ENCODE measurements at regions not wholly inside any gene's neighbourhood (a gene's known extent, or its start where the extent isn't known, plus 50 kb on each side); places are given as distances from the start of the nearest gene placed in this dataset.
"Not testable (repeated sequence)": the region's sequence is repeated elsewhere in the genome, so short reads cannot be mapped to it uniquely, and the experiment has no call there.

- no peaks in the 10 kb centered on the region for H3K27me3 ChIP-seq (ENCODE audit: control insufficient read depth in 3 of 3, insufficient read depth in 3 of 3, low read length in 3 of 3)
- no peak overlapping the region for H3K4me3 ChIP-seq (ENCODE audit: low read length in 3 of 3)
- H3K4me1 ChIP-seq (ENCODE audit: control insufficient read depth in 3 of 3, insufficient read depth in 3 of 3, low read length in 3 of 3) = no peaks in the 10 kb centered on the region
- no peaks in the 10 kb centered on the region for H3K36me3 ChIP-seq (ENCODE audit: control insufficient read depth in 3 of 3, insufficient read depth in 3 of 3, low read length in 3 of 3)
- H3K9me3 ChIP-seq (ENCODE audit: control insufficient read depth in 3 of 3, low read length in 3 of 3) = peaks cover 0 to 3% (median 0%) of the 10 kb centered on the region in 3 donors
- no peak overlapping the region for H3K27ac ChIP-seq (ENCODE audit: low read depth, low read length)
- no peak overlapping the region for H3K9ac ChIP-seq (ENCODE audit: low read depth in 1 of 3, low read length in 3 of 3)
Observed at GRCh38 chr4:137735561-137736104, 203.3 kb upstream of the PCDH18 start.

DNA sequence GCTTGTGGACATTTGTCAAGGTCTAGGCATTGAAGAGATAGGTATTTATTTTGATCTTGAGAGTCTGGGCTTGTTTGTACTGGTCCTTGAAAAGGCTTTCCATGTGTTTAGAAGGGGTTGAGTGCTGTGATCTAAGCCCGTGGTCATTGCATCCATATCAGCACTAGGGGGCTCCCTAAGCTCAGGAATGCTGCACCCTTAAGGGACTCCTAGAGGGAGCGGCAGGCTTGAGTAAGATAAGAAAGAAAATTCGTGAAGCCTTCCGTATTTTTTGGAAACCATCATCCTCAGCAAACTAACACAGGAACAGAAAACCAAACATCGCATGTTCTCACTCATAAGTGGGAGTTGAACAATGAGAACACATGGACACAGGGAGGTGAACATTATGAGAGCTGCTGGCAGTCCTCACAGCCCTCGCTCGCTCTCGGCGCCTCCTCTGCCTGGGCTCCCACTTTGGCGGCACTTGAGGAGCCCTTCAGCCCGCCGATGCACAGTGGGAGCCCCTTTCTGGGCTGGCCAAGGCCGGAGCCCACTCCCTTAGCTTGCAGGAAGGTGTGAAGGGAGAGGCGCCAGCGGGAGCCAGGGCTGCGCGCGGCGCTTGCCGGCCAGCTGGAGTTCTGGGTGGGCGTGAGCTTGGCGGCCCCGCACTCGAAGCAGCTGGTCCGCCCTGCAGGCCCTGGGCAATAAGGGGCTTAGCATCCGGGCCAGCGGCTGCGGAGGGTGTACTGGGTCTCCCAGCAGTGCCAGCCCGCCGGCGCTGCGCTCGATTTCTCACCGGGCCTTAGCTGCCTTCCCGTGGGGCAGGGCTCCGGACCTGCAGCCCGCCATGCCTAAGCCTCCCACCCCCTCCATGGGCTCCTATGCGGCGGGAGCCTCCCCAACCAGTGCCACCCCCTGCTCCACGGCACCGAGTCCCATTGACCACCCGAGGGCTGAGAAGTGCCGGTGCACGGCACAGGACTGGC, 201.2 kb upstream of the PCDH18 start:
- H3K4me1 ChIP-seq (ENCODE audit: control insufficient read depth in 3 of 3, insufficient read depth in 3 of 3, low read length in 3 of 3); H3K9me3 ChIP-seq (ENCODE audit: control insufficient read depth in 3 of 3, low read length in 3 of 3); H3K9ac ChIP-seq (ENCODE audit: low read depth in 1 of 3, low read length in 3 of 3); H3K27ac ChIP-seq (ENCODE audit: low read depth, low read length); H3K36me3 ChIP-seq (ENCODE audit: control insufficient read depth in 3 of 3, insufficient read depth in 3 of 3, low read length in 3 of 3); H3K4me3 ChIP-seq (ENCODE audit: low read length in 3 of 3); H3K27me3 ChIP-seq (ENCODE audit: control insufficient read depth in 3 of 3, insufficient read depth in 3 of 3, low read length in 3 of 3): not testable (repeated sequence)

DNA sequence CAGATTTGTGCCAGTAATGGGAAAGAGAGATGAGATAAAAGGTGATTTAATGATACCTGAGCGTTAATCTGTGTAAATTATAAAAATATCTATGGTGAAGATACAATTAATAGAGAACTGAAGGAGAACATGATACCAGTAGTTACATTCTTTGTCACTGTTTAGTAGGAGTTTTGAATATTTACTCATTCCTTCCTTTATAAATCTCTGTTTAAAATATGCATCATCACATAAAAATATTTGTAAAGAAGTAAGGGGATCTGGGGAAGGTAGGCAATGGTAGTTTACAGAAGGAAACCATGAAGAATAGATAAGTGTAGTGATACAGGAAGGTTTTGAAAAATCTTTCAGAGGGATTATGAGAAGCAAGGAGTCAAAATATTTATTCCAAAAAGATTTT, 190.6 kb upstream of the PCDH18 start:
- no peak overlapping the region for H3K4me3 ChIP-seq (ENCODE audit: low read length in 3 of 3)
- no peak overlapping the region for H3K9ac ChIP-seq (ENCODE audit: low read depth in 1 of 3, low read length in 3 of 3)
- H3K36me3 ChIP-seq (ENCODE audit: control insufficient read depth in 3 of 3, insufficient read depth in 3 of 3, low read length in 3 of 3) = no peaks in the 10 kb centered on the region
- no peak overlapping the region for H3K27ac ChIP-seq (ENCODE audit: low read depth, low read length)
- no peaks in the 10 kb centered on the region for H3K27me3 ChIP-seq (ENCODE audit: control insufficient read depth in 3 of 3, insufficient read depth in 3 of 3, low read length in 3 of 3)
- H3K4me1 ChIP-seq (ENCODE audit: control insufficient read depth in 3 of 3, insufficient read depth in 3 of 3, low read length in 3 of 3) = no peaks in the 10 kb centered on the region
- no peaks in the 10 kb centered on the region for H3K9me3 ChIP-seq (ENCODE audit: control insufficient read depth in 3 of 3, low read length in 3 of 3)

DNA sequence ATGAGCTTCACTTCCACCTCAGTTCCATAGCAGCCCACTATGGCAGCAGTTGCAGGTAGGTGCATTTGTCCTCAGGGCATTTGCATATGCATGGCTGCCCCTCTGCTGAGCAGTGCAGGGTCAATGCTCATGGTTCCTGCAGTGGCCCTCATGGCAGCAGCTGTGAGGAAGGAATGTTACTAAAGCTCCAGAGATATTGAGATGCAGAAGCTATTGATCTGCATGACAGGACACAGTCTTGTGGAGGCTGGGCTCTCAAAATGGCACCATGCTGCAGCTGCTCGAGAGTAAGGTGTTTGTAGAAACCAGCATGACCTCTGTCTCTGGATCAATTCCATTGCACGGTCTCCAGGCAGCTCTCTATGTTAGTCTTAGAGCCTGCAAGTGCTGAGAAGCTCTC, 179.2 kb upstream of the PCDH18 start:
- Histone ChIP-seq H3K36me3 (ENCODE audit: control insufficient read depth in 3 of 3, insufficient read depth in 3 of 3, low read length in 3 of 3) (no peaks in the 10 kb centered on the region), H3K9ac (ENCODE audit: low read depth in 1 of 3, low read length in 3 of 3) (no peak overlapping the region), H3K27me3 (ENCODE audit: control insufficient read depth in 3 of 3, insufficient read depth in 3 of 3, low read length in 3 of 3) (no peaks in the 10 kb centered on the region), H3K27ac (ENCODE audit: low read depth, low read length) (no peak overlapping the region), H3K4me3 (ENCODE audit: low read length in 3 of 3) (no peak overlapping the region), H3K9me3 (ENCODE audit: control insufficient read depth in 3 of 3, low read length in 3 of 3) (no peaks in the 10 kb centered on the region), H3K4me1 (ENCODE audit: control insufficient read depth in 3 of 3, insufficient read depth in 3 of 3, low read length in 3 of 3) (no peaks in the 10 kb centered on the region)

DNA sequence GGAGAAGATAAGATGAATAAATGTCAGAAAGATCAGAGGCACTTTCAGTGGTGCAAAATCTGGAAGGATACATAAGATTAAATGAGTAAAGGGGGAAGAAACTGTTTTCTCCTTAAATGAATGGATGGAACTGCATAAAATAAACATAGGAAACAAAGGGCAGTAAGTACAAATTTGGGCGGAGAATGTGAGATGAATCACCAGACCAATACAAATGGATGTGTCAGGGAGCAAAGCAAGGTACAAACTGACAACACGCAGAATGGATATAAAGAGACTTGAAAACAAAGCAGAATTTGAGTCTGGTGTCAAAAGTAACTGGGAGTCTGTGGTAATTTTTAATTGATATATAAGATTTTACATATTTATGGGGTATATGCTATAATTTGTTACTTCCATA, 175.3 kb upstream of the PCDH18 start:
- Histone ChIP-seq H3K9ac (ENCODE audit: low read depth in 1 of 3, low read length in 3 of 3) (no peak overlapping the region), H3K9me3 (ENCODE audit: control insufficient read depth in 3 of 3, low read length in 3 of 3) (no peaks in the 10 kb centered on the region), H3K4me3 (ENCODE audit: low read length in 3 of 3) (no peak overlapping the region), H3K27me3 (ENCODE audit: control insufficient read depth in 3 of 3, insufficient read depth in 3 of 3, low read length in 3 of 3) (no peaks in the 10 kb centered on the region), H3K27ac (ENCODE audit: low read depth, low read length) (no peak overlapping the region), H3K4me1 (ENCODE audit: control insufficient read depth in 3 of 3, insufficient read depth in 3 of 3, low read length in 3 of 3) (peaks cover 0 to 7% (median 0%) of the 10 kb centered on the region in 3 donors), H3K36me3 (ENCODE audit: control insufficient read depth in 3 of 3, insufficient read depth in 3 of 3, low read length in 3 of 3) (no peaks in the 10 kb centered on the region)

- H3K9me3 ChIP-seq (ENCODE audit: control insufficient read depth in 3 of 3, low read length in 3 of 3) = no peaks in the 10 kb centered on the region
- H3K4me1 ChIP-seq (ENCODE audit: control insufficient read depth in 3 of 3, insufficient read depth in 3 of 3, low read length in 3 of 3) = peaks cover 0 to 7% (median 0%) of the 10 kb centered on the region in 3 donors
- H3K9ac ChIP-seq (ENCODE audit: low read depth in 1 of 3, low read length in 3 of 3) = no peak overlapping the region
- H3K36me3 ChIP-seq (ENCODE audit: control insufficient read depth in 3 of 3, insufficient read depth in 3 of 3, low read length in 3 of 3) = no peaks in the 10 kb centered on the region
- no peaks in the 10 kb centered on the region for H3K27me3 ChIP-seq (ENCODE audit: control insufficient read depth in 3 of 3, insufficient read depth in 3 of 3, low read length in 3 of 3)
- no peak overlapping the region for H3K4me3 ChIP-seq (ENCODE audit: low read length in 3 of 3)
- no peak overlapping the region for H3K27ac ChIP-seq (ENCODE audit: low read depth, low read length)
Observed at GRCh38 chr4:137707102-137707620, 174.9 kb upstream of the PCDH18 start.

DNA sequence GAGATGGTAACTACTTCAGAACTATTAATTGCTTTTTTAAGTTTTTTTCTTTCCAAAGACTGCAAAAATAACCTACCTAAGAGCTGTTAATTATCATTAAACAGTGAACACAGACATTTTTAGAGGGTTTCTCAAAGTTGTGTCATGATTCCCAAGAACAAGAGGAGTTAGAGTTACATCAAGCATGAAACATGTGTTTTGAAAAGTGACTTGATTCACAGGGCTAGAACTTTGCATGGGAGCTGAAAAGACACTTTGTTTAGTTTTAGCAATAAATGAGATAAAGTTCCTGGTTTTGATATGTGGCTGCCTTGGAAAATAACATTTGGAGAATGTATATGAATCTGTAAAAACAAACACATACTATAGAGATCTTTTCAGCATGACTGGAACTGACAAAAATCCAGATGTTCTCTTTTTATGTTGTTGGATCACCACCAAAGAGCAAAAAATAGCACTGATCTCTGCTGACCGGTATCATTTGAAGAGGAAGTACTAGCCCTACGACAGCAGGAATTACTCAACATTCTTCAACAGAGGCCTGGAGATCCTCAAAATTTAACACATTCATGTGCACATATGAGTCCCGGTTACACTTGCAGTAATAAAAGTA, 173.0 kb upstream of the PCDH18 start:
- H3K27me3 ChIP-seq (ENCODE audit: control insufficient read depth in 3 of 3, insufficient read depth in 3 of 3, low read length in 3 of 3) = no peaks in the 10 kb centered on the region

DNA sequence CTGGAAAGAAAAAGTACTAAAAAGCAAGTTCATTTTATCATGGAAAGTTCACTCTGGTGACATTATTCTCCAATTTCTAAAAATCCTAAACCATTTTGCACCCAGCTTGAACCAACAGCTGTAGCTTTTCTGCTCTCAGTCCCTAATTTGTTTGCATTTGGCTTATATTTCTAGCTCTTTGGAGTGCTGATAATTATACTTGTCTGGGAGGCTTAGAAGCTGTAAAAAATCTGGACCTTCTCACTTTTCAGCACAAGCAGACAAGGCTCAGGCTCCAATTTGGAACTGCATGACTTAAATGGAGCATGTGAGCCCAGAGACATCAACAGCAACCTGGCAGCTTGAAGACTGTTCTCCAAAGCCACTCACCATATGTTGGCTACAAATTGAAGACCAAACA, 170.9 kb upstream of the PCDH18 start:
- Histone ChIP-seq H3K4me3 (ENCODE audit: low read length in 3 of 3) (no peak overlapping the region), H3K36me3 (ENCODE audit: control insufficient read depth in 3 of 3, insufficient read depth in 3 of 3, low read length in 3 of 3) (no peaks in the 10 kb centered on the region), H3K27me3 (ENCODE audit: control insufficient read depth in 3 of 3, insufficient read depth in 3 of 3, low read length in 3 of 3) (no peaks in the 10 kb centered on the region), H3K9ac (ENCODE audit: low read depth in 1 of 3, low read length in 3 of 3) (no peak overlapping the region), H3K9me3 (ENCODE audit: control insufficient read depth in 3 of 3, low read length in 3 of 3) (no peaks in the 10 kb centered on the region), H3K27ac (ENCODE audit: low read depth, low read length) (no peak overlapping the region), H3K4me1 (ENCODE audit: control insufficient read depth in 3 of 3, insufficient read depth in 3 of 3, low read length in 3 of 3) (peaks cover 0 to 7% (median 0%) of the 10 kb centered on the region in 3 donors)

More for the DNA sequence above, 173.0 kb upstream of the PCDH18 start:
- Histone ChIP-seq H3K9ac (ENCODE audit: low read depth in 1 of 3, low read length in 3 of 3) (no peak overlapping the region), H3K9me3 (ENCODE audit: control insufficient read depth in 3 of 3, low read length in 3 of 3) (no peaks in the 10 kb centered on the region), H3K4me3 (ENCODE audit: low read length in 3 of 3) (no peak overlapping the region), H3K36me3 (ENCODE audit: control insufficient read depth in 3 of 3, insufficient read depth in 3 of 3, low read length in 3 of 3) (no peaks in the 10 kb centered on the region), H3K27ac (ENCODE audit: low read depth, low read length) (no peak overlapping the region), H3K4me1 (ENCODE audit: control insufficient read depth in 3 of 3, insufficient read depth in 3 of 3, low read length in 3 of 3) (peaks cover 0 to 7% (median 0%) of the 10 kb centered on the region in 3 donors)

DNA sequence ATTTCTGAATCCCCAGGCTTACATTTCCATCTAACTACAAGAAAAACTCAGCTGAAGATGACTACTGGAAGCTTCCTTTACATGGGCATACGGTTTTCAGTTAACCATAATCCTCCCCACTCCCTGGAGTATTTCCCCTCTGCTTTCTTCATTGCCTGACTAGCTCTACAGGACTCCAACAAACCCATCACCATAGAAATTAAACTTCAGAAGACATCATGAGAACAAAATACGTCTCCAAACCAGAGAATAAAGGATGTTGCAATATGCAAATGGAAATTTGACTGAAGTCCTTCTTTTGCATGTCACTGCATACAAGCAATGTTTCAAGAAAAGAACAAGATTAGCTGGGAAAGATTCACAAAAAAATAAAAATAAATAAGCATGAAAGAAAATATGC, 170.2 kb upstream of the PCDH18 start:
- Histone ChIP-seq H3K4me3 (ENCODE audit: low read length in 3 of 3) (no peak overlapping the region), H3K27me3 (ENCODE audit: control insufficient read depth in 3 of 3, insufficient read depth in 3 of 3, low read length in 3 of 3) (no peaks in the 10 kb centered on the region), H3K4me1 (ENCODE audit: control insufficient read depth in 3 of 3, insufficient read depth in 3 of 3, low read length in 3 of 3) (peaks cover 0 to 7% (median 0%) of the 10 kb centered on the region in 3 donors), H3K36me3 (ENCODE audit: control insufficient read depth in 3 of 3, insufficient read depth in 3 of 3, low read length in 3 of 3) (no peaks in the 10 kb centered on the region), H3K9ac (ENCODE audit: low read depth in 1 of 3, low read length in 3 of 3) (no peak overlapping the region), H3K27ac (ENCODE audit: low read depth, low read length) (no peak overlapping the region), H3K9me3 (ENCODE audit: control insufficient read depth in 3 of 3, low read length in 3 of 3) (no peaks in the 10 kb centered on the region)

GRCh38 chr4:137701401-137701800, 169.1 kb upstream of the PCDH18 start:
- no peak overlapping the region for H3K9ac ChIP-seq (ENCODE audit: low read depth in 1 of 3, low read length in 3 of 3)

More at GRCh38 chr4:137701401-137701800, 169.1 kb upstream of the PCDH18 start:
- Histone ChIP-seq H3K27ac (ENCODE audit: low read depth, low read length) (no peak overlapping the region), H3K4me3 (ENCODE audit: low read length in 3 of 3) (no peak overlapping the region), H3K36me3 (ENCODE audit: control insufficient read depth in 3 of 3, insufficient read depth in 3 of 3, low read length in 3 of 3) (no peaks in the 10 kb centered on the region), H3K9me3 (ENCODE audit: control insufficient read depth in 3 of 3, low read length in 3 of 3) (no peaks in the 10 kb centered on the region), H3K4me1 (ENCODE audit: control insufficient read depth in 3 of 3, insufficient read depth in 3 of 3, low read length in 3 of 3) (peaks cover 0 to 7% (median 0%) of the 10 kb centered on the region in 3 donors), H3K27me3 (ENCODE audit: control insufficient read depth in 3 of 3, insufficient read depth in 3 of 3, low read length in 3 of 3) (no peaks in the 10 kb centered on the region)

All from skeletal muscle tissue (tissue), 3 donors.